Astrocyte (in vitro differentiated cells and primary cell): ENCODE measurements at regions not wholly inside any gene's neighbourhood (a gene's known extent, or its start where the extent isn't known, plus 50 kb on each side); places are given as distances from the start of the nearest gene placed in this dataset.

Source experiments
- CTCF ChIP-seq: IDR thresholded peaks from 2 replicates; pipeline ENCODE4 v1.5.1; 2011; ENCODE audit warnings: low read depth, mild to moderate bottlenecking, inconsistent platforms, low read length, moderate library complexity; ENCODE audit not compliant: insufficient read depth
- EZH2 ChIP-seq: IDR thresholded peaks from 2 replicates; pipeline ENCODE4 v1.6.1; 2012; ENCODE audit warnings: mild to moderate bottlenecking, low read length, inconsistent platforms; ENCODE audit not compliant: insufficient read depth

GRCh38 chr1:125065092-125065820 lies 3880.5 kb downstream of the SRGAP2C start:
- TF ChIP-seq CTCF: no peak
- no peak for TF ChIP-seq EZH2
